ENCODE measurements at regions not wholly inside any gene's neighbourhood (a gene's known extent, or its start where the extent isn't known, plus 50 kb on each side); places are given as distances from the start of the nearest gene placed in this dataset.

- Histone ChIP-seq H2BK120ac (ENCODE audit: low read depth, low read length) (no peak overlapping the region), H3K23ac (ENCODE audit: low read length) (no peak overlapping the region), H4K5ac (ENCODE audit: low read length) (no peak overlapping the region), H3K4me3 (ENCODE audit: low read length) (no peak overlapping the region), H3K4ac (ENCODE audit: low read depth, low read length) (no peak overlapping the region), H2BK5ac (ENCODE audit: low read length) (no peak overlapping the region), H4K8ac (ENCODE audit: low read depth, low read length) (no peak overlapping the region), H3K9ac (ENCODE audit: low read length) (no peak overlapping the region), H3K79me2 (ENCODE audit: control insufficient read depth, insufficient read depth, low read length) (no peaks in the 10 kb centered on the region), H3K27me3 (ENCODE audit: insufficient read depth, low read length, poor library complexity) (no peaks in the 10 kb centered on the region), H2BK15ac (replicated peaks; ENCODE audit: low read depth) (no peak overlapping the region), H2AK5ac (ENCODE audit: low read length) (no peak overlapping the region), H3K4me1 (ENCODE audit: control insufficient read depth, low read depth, low read length) (peaks cover 5% of the 10 kb centered on the region), H3K56ac (ENCODE audit: low read length) (no peak overlapping the region), H3K18ac (ENCODE audit: low read length) (no peak overlapping the region), H3K27ac (ENCODE audit: low read depth, low read length) (no peak overlapping the region), H3K79me1 (ENCODE audit: low read length) (no peaks in the 10 kb centered on the region), H3K36me3 (ENCODE audit: control insufficient read depth, insufficient read depth, low read length) (no peaks in the 10 kb centered on the region), H3K4me2 (ENCODE audit: low read length) (no peak overlapping the region)
- WGBS (ENCODE audit: extremely low coverage, insufficient coverage, low lambda C conversion rate): no CpG with 5 or more reads among the region's 16 CpGs
- DNase-seq: peak; percentile 35
These were observed 83.6 kb upstream of the NKD1 start for GRCh38 chr16:50464325-50465290.

DNA sequence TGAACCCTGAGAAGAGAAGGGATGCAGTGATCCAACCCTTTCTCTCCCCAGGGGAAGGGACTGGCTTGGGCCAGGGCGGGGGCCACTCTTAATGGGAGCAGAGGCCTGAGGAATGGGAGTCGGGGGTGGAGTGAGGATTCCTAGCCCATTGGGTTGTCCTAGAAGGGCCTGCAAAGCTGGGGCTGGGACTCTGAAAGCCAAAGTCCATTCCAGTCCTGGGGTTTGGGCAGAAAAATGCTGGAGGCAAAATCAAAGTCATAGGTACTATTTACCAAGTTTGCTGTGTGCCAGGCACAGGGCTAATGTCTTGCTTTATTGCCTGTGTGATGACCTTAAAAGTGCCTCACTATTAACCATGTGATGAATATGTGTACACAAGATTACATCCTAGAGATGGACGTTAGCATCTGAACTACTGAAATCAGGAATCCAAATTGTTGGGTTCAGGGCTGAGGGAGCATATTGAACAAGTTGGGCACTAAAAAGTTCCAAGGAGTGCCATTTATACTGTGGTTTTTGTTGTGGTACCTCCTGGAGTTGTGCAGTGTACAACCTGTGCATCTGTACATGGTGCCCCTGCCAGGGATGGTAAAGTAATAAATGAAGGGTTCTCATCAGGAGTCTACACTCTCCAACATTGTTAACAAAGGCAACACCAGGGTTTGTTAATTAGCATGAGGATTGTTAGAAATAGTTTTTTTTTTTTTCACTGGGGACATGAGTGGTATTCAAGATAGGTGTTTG lies 84.4 kb upstream of the NKD1 start:
- no peaks in the 10 kb centered on the region for H3K79me2 ChIP-seq (ENCODE audit: control insufficient read depth, insufficient read depth, low read length)
- no peaks in the 10 kb centered on the region for H3K36me3 ChIP-seq (ENCODE audit: control insufficient read depth, insufficient read depth, low read length)
- H4K5ac ChIP-seq (ENCODE audit: low read length): no peak overlapping the region
- no peak overlapping the region for H3K4me2 ChIP-seq (ENCODE audit: low read length)
- H3K27ac ChIP-seq (ENCODE audit: low read depth, low read length): no peak overlapping the region
- no peak overlapping the region for H3K23ac ChIP-seq (ENCODE audit: low read length)
- no peaks in the 10 kb centered on the region for H3K79me1 ChIP-seq (ENCODE audit: low read length)
- no peak overlapping the region for H2BK5ac ChIP-seq (ENCODE audit: low read length)
- H3K9ac ChIP-seq (ENCODE audit: low read length): no peak overlapping the region
- no peak overlapping the region for H3K4ac ChIP-seq (ENCODE audit: low read depth, low read length)
- no peak overlapping the region for H4K8ac ChIP-seq (ENCODE audit: low read depth, low read length)
- DNase-seq: no peak
- H2BK120ac ChIP-seq (ENCODE audit: low read depth, low read length): no peak overlapping the region
- no peak overlapping the region for H3K56ac ChIP-seq (ENCODE audit: low read length)
- no peak overlapping the region for H2AK5ac ChIP-seq (ENCODE audit: low read length)
- no CpG with 5 or more reads among the region's 3 CpGs for WGBS (ENCODE audit: extremely low coverage, insufficient coverage, low lambda C conversion rate)
- H3K4me1 ChIP-seq (ENCODE audit: control insufficient read depth, low read depth, low read length): peaks cover 5% of the 10 kb centered on the region
- H2BK15ac ChIP-seq (replicated peaks; ENCODE audit: low read depth): no peak overlapping the region
- no peak overlapping the region for H3K4me3 ChIP-seq (ENCODE audit: low read length)
- H3K18ac ChIP-seq (ENCODE audit: low read length): no peak overlapping the region
- H3K27me3 ChIP-seq (ENCODE audit: insufficient read depth, low read length, poor library complexity): no peaks in the 10 kb centered on the region

- Histone ChIP-seq H4K8ac (ENCODE audit: low read depth, low read length) (no peak overlapping the region), H2AK5ac (ENCODE audit: low read length) (no peak overlapping the region), H4K5ac (ENCODE audit: low read length) (no peak overlapping the region), H2BK120ac (ENCODE audit: low read depth, low read length) (no peak overlapping the region), H3K4me3 (ENCODE audit: low read length) (no peak overlapping the region), H3K27ac (ENCODE audit: low read depth, low read length) (no peak overlapping the region), H3K18ac (ENCODE audit: low read length) (no peak overlapping the region), H3K9ac (ENCODE audit: low read length) (no peak overlapping the region), H2BK15ac (replicated peaks; ENCODE audit: low read depth) (no peak overlapping the region), H3K27me3 (ENCODE audit: insufficient read depth, low read length, poor library complexity) (no peaks in the 10 kb centered on the region), H2BK5ac (ENCODE audit: low read length) (no peak overlapping the region), H3K4ac (ENCODE audit: low read depth, low read length) (no peak overlapping the region), H3K23ac (ENCODE audit: low read length) (no peak overlapping the region), H3K79me1 (ENCODE audit: low read length) (no peaks in the 10 kb centered on the region), H3K4me2 (ENCODE audit: low read length) (no peak overlapping the region), H3K56ac (ENCODE audit: low read length) (peak overlapping the region; percentile 54), H3K36me3 (ENCODE audit: control insufficient read depth, insufficient read depth, low read length) (no peaks in the 10 kb centered on the region), H3K4me1 (ENCODE audit: control insufficient read depth, low read depth, low read length) (peaks cover 5% of the 10 kb centered on the region), H3K79me2 (ENCODE audit: control insufficient read depth, insufficient read depth, low read length) (no peaks in the 10 kb centered on the region)
- peak; percentile 48 for DNase-seq
- WGBS (ENCODE audit: extremely low coverage, insufficient coverage, low lambda C conversion rate): no CpG with 5 or more reads among the region's 12 CpGs
These were observed 85.2 kb upstream of the NKD1 start for GRCh38 chr16:50462793-50463507.

- WGBS (ENCODE audit: extremely low coverage, insufficient coverage, low lambda C conversion rate): no CpG with 5 or more reads among the region's 4 CpGs
- H3K4ac ChIP-seq (ENCODE audit: low read depth, low read length): no peak overlapping the region
- no peak overlapping the region for H3K18ac ChIP-seq (ENCODE audit: low read length)
- no peak overlapping the region for H4K5ac ChIP-seq (ENCODE audit: low read length)
- no peak overlapping the region for H3K27ac ChIP-seq (ENCODE audit: low read depth, low read length)
- no peak overlapping the region for H2BK5ac ChIP-seq (ENCODE audit: low read length)
- no peak overlapping the region for H2BK120ac ChIP-seq (ENCODE audit: low read depth, low read length)
- H3K9ac ChIP-seq (ENCODE audit: low read length): no peak overlapping the region
- H3K36me3 ChIP-seq (ENCODE audit: control insufficient read depth, insufficient read depth, low read length): no peaks in the 10 kb centered on the region
- H2AK5ac ChIP-seq (ENCODE audit: low read length): no peak overlapping the region
- H3K4me3 ChIP-seq (ENCODE audit: low read length): no peak overlapping the region
- no peak overlapping the region for H2BK15ac ChIP-seq (replicated peaks; ENCODE audit: low read depth)
- no peak overlapping the region for H3K56ac ChIP-seq (ENCODE audit: low read length)
- DNase-seq: no peak
- no peak overlapping the region for H3K4me2 ChIP-seq (ENCODE audit: low read length)
- H4K8ac ChIP-seq (ENCODE audit: low read depth, low read length): no peak overlapping the region
- H3K4me1 ChIP-seq (ENCODE audit: control insufficient read depth, low read depth, low read length): peaks cover 2% of the 10 kb centered on the region
- no peaks in the 10 kb centered on the region for H3K79me2 ChIP-seq (ENCODE audit: control insufficient read depth, insufficient read depth, low read length)
- no peaks in the 10 kb centered on the region for H3K79me1 ChIP-seq (ENCODE audit: low read length)
- H3K23ac ChIP-seq (ENCODE audit: low read length): no peak overlapping the region
- no peaks in the 10 kb centered on the region for H3K27me3 ChIP-seq (ENCODE audit: insufficient read depth, low read length, poor library complexity)
These were observed 86.8 kb upstream of the NKD1 start for GRCh38 chr16:50461400-50461760.

DNA sequence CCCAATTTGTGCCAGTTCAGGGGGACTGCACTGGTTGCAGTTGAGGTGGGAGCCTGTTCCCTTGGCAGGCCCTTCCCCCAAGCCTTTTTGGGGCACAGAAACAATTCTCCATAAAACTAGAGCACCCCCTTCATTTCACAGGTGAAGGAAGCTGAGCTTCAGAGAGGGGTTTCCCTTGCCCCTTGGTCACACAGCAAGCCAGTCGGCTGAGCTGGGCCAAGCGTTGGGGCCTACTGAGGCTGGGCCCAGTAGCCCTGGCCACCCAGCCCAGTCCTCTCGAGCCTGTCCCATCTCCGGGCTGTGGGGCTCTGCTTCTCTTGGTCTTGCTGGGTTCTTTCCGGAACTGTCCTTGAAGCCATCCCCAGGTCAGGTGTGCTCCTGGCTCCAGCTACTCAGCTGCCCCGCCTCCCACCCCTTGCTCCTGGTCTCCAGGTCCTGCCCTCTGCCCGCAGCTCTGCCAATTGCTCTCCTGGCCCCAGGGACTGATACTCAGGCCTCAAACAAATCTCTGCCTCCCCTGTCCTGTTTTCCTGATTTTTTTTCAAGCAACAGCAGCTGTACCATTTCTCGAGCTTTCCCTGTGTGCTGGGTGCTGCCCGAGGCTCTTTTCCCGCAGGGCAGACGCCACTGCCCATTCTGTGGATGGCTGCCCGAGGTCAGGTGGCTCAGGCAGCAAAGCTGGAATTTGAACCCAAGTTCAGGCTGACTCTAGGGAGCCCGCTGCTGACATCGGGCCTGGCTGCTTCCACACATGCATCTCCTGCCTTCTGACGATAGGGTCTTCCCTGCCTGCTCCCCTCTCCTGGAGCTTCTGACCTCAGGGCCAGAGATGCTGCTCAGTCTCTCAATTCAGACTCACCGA lies 87.4 kb upstream of the NKD1 start:
- Histone ChIP-seq H4K8ac (ENCODE audit: low read depth, low read length) (no peak overlapping the region), H3K4ac (ENCODE audit: low read depth, low read length) (no peak overlapping the region), H3K27me3 (ENCODE audit: insufficient read depth, low read length, poor library complexity) (no peaks in the 10 kb centered on the region), H2BK120ac (ENCODE audit: low read depth, low read length) (no peak overlapping the region), H3K4me1 (ENCODE audit: control insufficient read depth, low read depth, low read length) (peaks cover 2% of the 10 kb centered on the region), H2BK15ac (replicated peaks; ENCODE audit: low read depth) (no peak overlapping the region), H3K4me3 (ENCODE audit: low read length) (no peak overlapping the region), H3K4me2 (ENCODE audit: low read length) (no peak overlapping the region), H3K23ac (ENCODE audit: low read length) (no peak overlapping the region), H3K9ac (ENCODE audit: low read length) (no peak overlapping the region), H2BK5ac (ENCODE audit: low read length) (no peak overlapping the region), H3K18ac (ENCODE audit: low read length) (no peak overlapping the region), H3K27ac (ENCODE audit: low read depth, low read length) (no peak overlapping the region), H3K36me3 (ENCODE audit: control insufficient read depth, insufficient read depth, low read length) (no peaks in the 10 kb centered on the region), H4K5ac (ENCODE audit: low read length) (no peak overlapping the region), H3K79me2 (ENCODE audit: control insufficient read depth, insufficient read depth, low read length) (no peaks in the 10 kb centered on the region), H3K56ac (ENCODE audit: low read length) (no peak overlapping the region), H3K79me1 (ENCODE audit: low read length) (no peaks in the 10 kb centered on the region), H2AK5ac (ENCODE audit: low read length) (no peak overlapping the region)
- no CpG with 5 or more reads among the region's 16 CpGs for WGBS (ENCODE audit: extremely low coverage, insufficient coverage, low lambda C conversion rate)
- no peak for DNase-seq

Data from mesendoderm (in vitro differentiated cells).